Activated CD4-positive, alpha-beta T cell treated with anti-CD3 and anti-CD28 coated beads, Interleukin-2, amount 50 U/mL, for 16 hours (primary cell): ENCODE measurements at regions not wholly inside any gene's neighbourhood (a gene's known extent, or its start where the extent isn't known, plus 50 kb on each side); places are given as distances from the start of the nearest gene placed in this dataset.
"Not testable (repeated sequence)": the region's sequence is repeated elsewhere in the genome, so short reads cannot be mapped to it uniquely, and the experiment has no call there.

Source experiments
- DNase-seq: peaks from one replicate; pipeline ENCODE4 v3.0.0-alpha.2; 2020

DNA sequence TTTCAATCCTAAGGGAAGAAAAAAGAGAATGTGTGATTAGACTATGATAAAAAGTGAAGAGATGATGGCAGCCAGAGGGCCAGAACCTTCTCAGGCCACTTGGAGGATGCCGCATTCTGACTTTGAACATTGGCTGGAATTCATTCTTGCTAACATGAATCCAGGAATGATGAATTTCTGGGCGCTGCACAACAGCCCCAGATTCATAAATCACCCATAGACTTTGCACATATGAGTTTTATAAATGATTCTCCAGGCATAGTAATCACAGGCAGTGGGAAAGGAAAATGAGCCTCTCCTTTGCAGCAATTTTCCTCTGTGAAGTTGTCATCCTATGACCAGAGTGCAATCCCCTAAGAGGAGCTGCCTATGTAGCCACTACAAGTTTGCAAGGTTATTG, 555.4 kb downstream of the KCTD12 start:
- no peak for DNase-seq

DNA sequence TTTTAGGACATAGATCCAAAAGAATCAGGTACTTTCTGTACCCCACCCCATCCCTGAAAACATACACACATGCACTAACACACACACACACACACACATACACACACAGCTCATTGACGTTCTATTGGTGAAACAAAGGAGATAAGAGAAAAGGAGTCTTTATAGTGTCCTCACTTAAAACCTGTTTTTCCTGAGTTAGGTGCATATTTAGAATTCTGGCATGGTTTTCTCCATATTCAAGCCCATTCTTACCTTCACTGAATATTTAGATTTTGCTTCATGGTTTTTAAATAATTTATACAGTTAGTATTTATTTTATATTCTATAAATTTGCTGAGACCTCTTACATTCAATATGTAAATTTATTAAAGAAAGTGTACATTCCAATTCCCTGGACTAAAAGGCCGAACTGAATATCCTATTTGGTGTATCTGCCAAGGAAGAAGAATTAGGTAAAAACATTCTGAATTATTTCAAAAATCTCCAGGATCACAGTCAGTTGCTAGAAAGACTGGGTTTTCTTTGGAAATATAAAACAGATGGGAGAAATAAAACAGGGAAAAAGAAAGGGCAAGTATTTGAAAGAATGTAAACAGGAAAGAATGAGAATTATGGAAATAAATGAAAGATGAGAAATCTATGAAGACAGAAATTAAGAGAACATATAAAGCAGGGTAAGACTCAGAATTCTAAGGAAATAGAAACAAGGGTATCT, 556.2 kb downstream of the KCTD12 start:
- DNase-seq: no peak

- no peak for DNase-seq
Measured at GRCh38 chr13:76329004-76329403, 557.2 kb downstream of the KCTD12 start.

GRCh38 chr13:76326343-76326742, 559.9 kb downstream of the KCTD12 start:
- no peak for DNase-seq

DNA sequence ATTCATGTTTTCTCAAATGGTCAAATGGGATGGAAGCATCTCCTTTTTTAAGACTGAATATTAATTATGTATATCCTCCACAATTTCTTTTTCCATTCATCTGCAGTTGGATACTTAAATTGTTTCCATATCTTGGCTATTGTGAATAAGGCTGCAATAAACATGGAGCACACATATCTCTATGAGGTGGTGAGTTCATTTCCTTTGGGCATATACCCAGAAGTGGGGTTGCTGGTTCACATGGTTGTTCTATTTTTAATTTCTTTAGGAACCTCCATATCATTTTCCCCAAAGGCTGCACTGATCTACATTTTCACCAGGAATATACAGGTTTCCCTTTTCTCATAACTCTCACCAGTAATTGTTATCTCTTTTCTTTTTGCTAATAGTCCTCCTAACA, 566.3 kb downstream of the KCTD12 start:
- DNase-seq: no peak

DNA sequence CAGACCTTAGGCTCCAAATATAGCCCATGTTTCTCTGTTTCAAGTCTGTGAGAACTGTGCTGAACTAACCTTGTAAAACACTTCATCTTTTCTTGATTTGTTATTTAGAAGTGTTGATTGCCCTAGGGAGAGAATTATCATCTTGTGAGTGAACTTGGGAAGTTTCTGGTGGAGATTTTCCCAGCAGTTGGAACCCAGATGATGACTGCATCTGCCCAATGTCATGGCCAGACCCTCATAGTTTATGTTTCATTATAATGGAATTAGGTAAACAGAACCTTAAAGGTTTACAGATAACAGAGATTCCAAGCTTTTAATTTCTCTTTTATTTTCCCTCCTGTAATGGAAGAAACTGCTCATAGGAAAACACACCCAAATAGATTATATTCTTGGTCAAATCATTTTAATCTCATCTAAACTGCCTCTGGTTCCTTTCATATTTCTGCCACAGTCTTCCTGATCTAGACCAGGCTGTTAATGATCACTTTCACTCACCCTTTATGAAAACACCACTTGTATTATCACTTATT, 569.1 kb downstream of the KCTD12 start:
- DNase-seq: no peak

DNA sequence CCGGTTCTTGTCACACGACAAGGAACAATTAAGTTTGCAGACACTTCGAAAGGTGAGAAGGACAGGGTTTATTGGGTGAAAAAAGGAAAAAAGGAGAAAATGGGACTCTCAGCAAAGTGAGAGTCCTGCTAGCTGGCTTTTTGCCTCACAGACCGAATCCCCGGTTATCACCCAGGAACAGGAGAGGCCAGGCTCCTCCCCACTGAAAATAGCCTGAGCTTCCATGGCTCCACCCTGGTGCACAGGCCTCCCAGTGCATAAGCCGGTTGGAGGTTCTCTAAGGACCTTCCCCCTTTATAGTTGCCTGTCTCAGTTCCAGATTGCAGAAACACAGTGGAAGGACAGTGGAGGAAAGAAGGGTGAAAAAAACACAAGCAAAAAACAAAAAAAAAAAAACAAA, 571.7 kb downstream of the KCTD12 start:
- no peak for DNase-seq

DNA sequence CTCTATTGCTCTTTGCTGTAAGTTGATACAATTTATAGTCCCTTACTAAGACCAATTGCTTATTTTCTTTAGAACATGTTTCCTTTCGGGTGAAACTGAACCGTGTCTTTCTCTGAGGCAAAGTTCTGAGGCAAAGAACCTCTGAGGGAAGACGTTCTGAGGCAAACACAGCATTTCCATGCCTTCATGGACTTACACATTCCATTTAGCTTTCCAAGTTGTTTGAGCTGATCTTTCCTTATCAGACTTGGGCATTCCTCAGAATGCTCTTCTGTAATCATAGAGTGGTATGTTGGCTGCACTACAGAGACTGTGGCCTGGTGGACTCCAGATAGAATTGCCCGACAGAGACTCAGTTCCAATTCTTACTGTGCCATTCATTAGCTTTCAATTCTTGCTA, 579.1 kb downstream of the KCTD12 start:
- DNase-seq: no peak

GRCh38 chr13:76300688-76301087, 585.5 kb downstream of the KCTD12 start:
- DNase-seq: no peak

DNA sequence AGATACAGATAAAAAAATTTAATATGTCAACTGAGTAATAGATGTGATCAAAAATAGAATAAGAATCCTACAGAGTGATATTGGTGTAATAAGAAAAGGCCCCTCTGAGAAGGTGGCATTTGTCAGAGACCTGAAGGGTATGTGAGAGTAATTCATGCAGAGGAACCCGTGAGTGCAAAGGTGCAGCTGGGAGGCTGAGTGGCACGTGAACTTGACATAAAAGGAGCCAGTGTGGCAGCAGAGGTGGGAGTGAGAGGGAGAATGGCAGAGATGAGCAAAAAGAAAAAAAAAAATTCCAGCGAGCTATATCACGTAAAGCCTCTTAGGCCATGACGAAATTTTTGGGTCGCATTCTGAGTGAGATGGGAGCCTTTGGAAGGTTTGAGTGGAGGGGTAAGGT, 588.9 kb downstream of the KCTD12 start:
- DNase-seq: no peak

DNA sequence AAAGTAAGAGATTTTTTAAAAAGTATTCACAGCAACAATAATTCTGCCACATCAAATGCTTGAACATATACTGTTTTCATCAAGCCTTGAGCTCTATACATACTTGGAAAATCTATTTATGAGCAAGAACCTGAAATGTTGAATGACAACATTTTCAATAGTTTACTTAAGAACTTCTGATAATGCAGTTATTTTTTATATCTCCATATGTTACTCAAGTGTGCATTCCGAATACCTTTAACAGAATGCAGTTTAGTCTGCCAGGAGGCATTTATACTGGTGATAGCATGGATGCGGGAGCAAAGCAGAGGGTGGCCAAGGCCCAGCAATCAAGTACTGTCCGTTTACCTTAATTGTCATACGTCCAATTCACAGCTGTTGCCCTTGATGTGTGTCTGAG, 589.5 kb downstream of the KCTD12 start:
- no peak for DNase-seq

GRCh38 chr13:76295020-76295419, 591.2 kb downstream of the KCTD12 start:
- DNase-seq: not testable (repeated sequence)

GRCh38 chr13:76293751-76294150, 592.5 kb downstream of the KCTD12 start:
- no peak for DNase-seq

DNA sequence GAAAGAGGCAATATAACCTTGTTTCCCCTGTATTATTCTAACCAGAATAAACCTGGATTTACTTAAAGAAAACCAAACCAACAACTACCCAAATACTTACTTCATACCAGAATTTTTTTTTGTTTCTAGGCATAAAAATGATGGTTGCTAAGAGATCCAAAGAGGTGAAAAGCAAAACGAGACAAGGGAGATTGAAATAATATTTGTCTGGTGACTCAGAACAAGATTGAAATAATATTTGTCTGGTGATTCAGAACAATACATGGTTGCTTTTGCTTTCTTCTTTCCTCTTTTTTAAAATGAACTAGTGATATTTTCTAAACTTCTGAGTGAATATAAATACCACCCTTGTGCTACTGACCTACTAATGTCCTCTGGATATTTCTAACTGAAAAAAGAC, 592.9 kb downstream of the KCTD12 start:
- no peak for DNase-seq

GRCh38 chr13:76292726-76293125, 593.5 kb downstream of the KCTD12 start:
- DNase-seq: no peak

DNA sequence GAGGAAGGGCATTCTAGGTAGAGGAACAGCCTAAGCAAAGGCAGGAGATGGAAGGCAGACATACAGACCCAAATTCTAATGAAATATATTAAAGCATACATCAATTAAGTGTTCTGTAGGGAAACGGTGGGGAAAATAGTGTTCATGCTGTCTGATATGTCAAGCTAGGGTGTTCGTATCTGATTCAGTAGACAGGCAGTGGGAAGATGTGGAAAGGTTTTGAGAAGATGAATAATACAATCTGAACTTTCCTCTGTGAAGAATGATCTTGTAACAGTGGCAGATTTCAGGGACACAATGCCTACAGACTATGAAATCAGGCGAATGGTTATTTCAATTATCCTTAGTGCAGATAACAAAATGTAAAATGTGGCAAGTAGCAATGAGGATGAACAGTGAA, 594.2 kb downstream of the KCTD12 start:
- no peak for DNase-seq

GRCh38 chr13:76289558-76289957, 596.6 kb downstream of the KCTD12 start:
- DNase-seq: no peak

DNA sequence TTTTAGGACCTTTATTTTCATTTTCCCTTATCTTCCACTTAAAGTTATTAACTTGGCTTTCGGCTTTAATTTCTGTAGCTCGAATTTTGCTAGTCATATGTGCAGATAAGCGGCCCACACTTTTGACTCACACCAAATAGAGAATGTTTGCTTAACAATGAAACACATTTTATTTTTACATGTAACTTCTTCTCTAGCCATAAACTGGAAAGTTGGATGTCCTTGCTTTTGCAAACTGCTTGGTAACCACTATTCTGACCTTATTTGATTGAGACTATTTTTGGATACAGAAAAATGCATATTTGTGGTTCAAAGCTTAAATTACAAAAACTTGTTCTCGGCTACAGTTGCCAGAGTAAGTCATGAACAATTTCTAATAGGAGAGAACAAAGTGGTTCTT, 600.0 kb downstream of the KCTD12 start:
- DNase-seq: no peak

GRCh38 chr13:76285463-76285862, 600.7 kb downstream of the KCTD12 start:
- no peak for DNase-seq

GRCh38 chr13:76279766-76280165, 606.4 kb downstream of the KCTD12 start:
- DNase-seq: not testable (repeated sequence)

DNA sequence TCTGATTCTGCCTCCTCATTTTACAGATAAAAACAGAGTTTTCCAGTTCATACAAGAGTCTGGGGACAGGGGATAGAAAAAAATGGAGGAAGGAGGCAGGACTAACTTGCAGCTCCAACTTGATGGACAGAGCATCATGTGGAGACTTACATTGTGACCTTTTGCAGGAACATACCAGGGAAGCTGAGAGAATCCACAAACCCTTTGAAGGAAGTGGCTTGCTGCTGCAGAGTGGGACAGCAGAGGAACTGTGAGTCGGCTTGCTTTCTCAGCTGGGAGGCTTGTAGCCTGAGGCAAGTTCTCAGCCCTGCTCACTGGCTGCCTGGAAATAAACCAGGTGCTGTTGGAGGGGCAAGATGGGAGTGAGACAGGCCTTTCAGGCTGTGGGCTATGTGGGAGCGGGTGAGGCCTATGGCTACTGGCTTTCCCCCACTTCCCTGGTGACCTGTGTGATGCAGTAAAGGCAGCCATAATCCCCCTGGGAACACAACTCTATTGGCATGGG, 614.4 kb downstream of the KCTD12 start:
- DNase-seq: no peak

DNA sequence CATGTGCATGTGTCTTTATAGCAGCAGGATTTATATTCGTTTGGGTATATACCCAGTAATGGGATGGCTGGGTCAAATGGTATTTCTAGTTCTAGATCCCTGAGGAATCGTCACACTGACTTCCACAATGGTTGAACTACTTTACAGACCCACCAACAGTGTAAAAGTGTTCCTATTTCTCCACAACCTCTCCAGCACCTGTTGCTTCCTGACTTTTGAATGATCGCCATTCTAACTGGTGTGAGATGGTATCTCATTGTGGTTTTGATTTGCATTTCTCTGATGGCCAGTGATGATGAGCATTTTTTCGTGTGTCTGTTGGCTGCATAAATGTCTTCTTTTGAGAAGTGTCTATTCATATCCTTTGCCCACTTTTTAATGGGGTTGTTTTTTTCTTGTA, 617.9 kb downstream of the KCTD12 start:
- not testable (repeated sequence) for DNase-seq

GRCh38 chr13:76267216-76267615, 619.0 kb downstream of the KCTD12 start:
- DNase-seq: no peak

DNA sequence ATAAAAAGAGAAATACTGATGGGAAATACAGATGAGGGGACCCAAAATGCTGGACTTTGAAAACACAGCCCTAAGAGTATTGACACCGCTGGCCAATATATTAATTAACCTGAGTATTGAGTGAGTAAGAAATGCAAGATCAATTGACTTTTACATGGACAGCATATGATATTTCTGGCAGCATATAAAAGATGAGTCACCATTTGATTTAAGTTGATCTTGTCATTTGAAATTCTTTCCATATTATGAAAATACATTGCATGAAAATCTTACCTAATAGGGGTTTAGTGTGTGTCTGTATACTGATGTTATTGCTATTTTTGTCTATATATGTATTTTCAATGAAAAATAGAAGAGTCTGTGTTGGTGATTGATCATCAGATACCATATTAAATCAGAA, 619.6 kb downstream of the KCTD12 start:
- DNase-seq: no peak

GRCh38 chr13:76250211-76250610, 614.1 kb downstream of the LMO7 start:
- no peak for DNase-seq
